HepG2 (cell line): ENCODE measurements at regions not wholly inside any gene's neighbourhood (a gene's known extent, or its start where the extent isn't known, plus 50 kb on each side); places are given as distances from the start of the nearest gene placed in this dataset.

Source experiments
- KLF12 ChIP-seq: sonication (generic); formaldehyde crosslinking; IDR thresholded peaks from 2 replicates; pipeline ENCODE4 v1.4.0; 2020; ENCODE audit warnings: missing genetic modification reagents, borderline replicate concordance
- ZNF253 ChIP-seq: sonication (generic); formaldehyde crosslinking; IDR thresholded peaks from 2 replicates; pipeline ENCODE4 v1.8.0; 2022; ENCODE audit warnings: mild to moderate bottlenecking, missing genetic modification reagents, borderline replicate concordance
- ZNF776 ChIP-seq: sonication (generic); formaldehyde crosslinking; IDR thresholded peaks from 2 replicates; pipeline ENCODE4 v1.4.0; 2020; ENCODE audit warnings: mild to moderate bottlenecking, missing genetic modification reagents
- ZNF839 ChIP-seq: sonication (generic); formaldehyde crosslinking; IDR thresholded peaks from 2 replicates; pipeline ENCODE4 v1.4.0; 2020; ENCODE audit warnings: missing genetic modification reagents, mild to moderate bottlenecking, borderline replicate concordance
- TF ChIP-seq, protein P1 (sequence below): sonication (generic); formaldehyde crosslinking; IDR thresholded peaks from 2 replicates; pipeline ENCODE4 v1.5.0; 2020; ENCODE audit warnings: mild to moderate bottlenecking, missing genetic modification reagents, borderline replicate concordance
- TF ChIP-seq, protein P2 (sequence below): IDR thresholded peaks from 2 replicates; pipeline ENCODE4 v1.6.1; 2012; ENCODE audit warnings: low read depth, low read length, improper control_type of control experiment
- TF ChIP-seq, protein P3 (sequence below): sonication (generic); formaldehyde crosslinking; conservative IDR thresholded peaks from 2 replicates; pipeline ENCODE4 v1.4.0; 2020; ENCODE audit warnings: missing genetic modification reagents
- TF ChIP-seq, protein P4 (sequence below): sonication (generic); formaldehyde crosslinking; conservative IDR thresholded peaks from 2 replicates; pipeline ENCODE4 v1.4.0; 2020; ENCODE audit warnings: missing genetic modification reagents
- TF ChIP-seq, protein P5 (sequence below): sonication (generic); formaldehyde crosslinking; IDR thresholded peaks from 2 replicates; pipeline ENCODE4 v1.5.0; 2020; ENCODE audit warnings: mild to moderate bottlenecking, missing genetic modification reagents

DNA sequence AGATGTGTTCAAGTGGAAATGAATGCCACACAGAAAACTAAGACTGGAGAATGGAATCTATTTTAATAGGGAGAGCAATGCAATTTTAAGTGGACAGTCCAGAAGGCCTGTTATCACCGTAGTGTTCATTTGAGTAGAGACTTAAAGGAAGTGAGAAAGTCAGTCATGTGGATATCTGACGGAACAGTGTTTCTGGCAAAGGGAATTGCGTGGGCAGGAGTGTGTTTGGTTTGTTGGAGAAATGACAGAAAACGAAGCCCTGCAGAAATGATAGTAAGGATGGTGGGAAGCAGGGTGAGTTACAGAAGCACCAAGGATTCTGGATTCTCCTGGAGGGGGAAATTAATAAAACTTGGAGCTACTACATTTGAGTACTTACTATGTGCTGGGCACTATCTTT, 776.6 kb downstream of the MED13L start (continued):
- TF ChIP-seq, protein P1, sequence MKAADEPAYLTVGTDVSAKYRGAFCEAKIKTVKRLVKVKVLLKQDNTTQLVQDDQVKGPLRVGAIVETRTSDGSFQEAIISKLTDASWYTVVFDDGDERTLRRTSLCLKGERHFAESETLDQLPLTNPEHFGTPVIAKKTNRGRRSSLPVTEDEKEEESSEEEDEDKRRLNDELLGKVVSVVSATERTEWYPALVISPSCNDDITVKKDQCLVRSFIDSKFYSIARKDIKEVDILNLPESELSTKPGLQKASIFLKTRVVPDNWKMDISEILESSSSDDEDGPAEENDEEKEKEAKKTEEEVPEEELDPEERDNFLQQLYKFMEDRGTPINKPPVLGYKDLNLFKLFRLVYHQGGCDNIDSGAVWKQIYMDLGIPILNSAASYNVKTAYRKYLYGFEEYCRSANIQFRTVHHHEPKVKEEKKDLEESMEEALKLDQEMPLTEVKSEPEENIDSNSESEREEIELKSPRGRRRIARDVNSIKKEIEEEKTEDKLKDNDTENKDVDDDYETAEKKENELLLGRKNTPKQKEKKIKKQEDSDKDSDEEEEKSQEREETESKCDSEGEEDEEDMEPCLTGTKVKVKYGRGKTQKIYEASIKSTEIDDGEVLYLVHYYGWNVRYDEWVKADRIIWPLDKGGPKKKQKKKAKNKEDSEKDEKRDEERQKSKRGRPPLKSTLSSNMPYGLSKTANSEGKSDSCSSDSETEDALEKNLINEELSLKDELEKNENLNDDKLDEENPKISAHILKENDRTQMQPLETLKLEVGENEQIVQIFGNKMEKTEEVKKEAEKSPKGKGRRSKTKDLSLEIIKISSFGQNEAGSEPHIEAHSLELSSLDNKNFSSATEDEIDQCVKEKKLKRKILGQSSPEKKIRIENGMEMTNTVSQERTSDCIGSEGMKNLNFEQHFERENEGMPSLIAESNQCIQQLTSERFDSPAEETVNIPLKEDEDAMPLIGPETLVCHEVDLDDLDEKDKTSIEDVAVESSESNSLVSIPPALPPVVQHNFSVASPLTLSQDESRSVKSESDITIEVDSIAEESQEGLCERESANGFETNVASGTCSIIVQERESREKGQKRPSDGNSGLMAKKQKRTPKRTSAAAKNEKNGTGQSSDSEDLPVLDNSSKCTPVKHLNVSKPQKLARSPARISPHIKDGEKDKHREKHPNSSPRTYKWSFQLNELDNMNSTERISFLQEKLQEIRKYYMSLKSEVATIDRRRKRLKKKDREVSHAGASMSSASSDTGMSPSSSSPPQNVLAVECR (CRISPR knock-in tag) = no peak
- TF ChIP-seq, protein P2, sequence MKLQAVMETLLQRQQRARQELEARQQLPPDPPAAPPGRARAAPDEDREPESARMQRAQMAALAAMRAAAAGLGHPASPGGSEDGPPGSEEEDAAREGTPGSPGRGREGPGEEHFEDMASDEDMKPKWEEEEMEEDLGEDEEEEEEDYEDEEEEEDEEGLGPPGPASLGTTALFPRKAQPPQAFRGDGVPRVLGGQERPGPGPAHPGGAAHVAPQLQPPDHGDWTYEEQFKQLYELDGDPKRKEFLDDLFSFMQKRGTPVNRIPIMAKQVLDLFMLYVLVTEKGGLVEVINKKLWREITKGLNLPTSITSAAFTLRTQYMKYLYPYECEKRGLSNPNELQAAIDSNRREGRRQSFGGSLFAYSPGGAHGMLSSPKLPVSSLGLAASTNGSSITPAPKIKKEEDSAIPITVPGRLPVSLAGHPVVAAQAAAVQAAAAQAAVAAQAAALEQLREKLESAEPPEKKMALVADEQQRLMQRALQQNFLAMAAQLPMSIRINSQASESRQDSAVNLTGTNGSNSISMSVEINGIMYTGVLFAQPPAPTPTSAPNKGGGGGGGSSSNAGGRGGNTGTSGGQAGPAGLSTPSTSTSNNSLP = no peak
- no peak for TF ChIP-seq KLF12
- TF ChIP-seq, protein P3, sequence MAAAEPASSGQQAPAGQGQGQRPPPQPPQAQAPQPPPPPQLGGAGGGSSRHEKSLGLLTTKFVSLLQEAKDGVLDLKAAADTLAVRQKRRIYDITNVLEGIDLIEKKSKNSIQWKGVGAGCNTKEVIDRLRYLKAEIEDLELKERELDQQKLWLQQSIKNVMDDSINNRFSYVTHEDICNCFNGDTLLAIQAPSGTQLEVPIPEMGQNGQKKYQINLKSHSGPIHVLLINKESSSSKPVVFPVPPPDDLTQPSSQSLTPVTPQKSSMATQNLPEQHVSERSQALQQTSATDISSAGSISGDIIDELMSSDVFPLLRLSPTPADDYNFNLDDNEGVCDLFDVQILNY (CRISPR knock-in tag) = no peak
- TF ChIP-seq, protein P4, sequence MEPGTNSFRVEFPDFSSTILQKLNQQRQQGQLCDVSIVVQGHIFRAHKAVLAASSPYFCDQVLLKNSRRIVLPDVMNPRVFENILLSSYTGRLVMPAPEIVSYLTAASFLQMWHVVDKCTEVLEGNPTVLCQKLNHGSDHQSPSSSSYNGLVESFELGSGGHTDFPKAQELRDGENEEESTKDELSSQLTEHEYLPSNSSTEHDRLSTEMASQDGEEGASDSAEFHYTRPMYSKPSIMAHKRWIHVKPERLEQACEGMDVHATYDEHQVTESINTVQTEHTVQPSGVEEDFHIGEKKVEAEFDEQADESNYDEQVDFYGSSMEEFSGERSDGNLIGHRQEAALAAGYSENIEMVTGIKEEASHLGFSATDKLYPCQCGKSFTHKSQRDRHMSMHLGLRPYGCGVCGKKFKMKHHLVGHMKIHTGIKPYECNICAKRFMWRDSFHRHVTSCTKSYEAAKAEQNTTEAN (CRISPR knock-in tag) = no peak
- TF ChIP-seq ZNF776 (CRISPR knock-in tag) = no peak
- no peak for TF ChIP-seq ZNF839 (CRISPR knock-in tag)
- TF ChIP-seq, protein P5, sequence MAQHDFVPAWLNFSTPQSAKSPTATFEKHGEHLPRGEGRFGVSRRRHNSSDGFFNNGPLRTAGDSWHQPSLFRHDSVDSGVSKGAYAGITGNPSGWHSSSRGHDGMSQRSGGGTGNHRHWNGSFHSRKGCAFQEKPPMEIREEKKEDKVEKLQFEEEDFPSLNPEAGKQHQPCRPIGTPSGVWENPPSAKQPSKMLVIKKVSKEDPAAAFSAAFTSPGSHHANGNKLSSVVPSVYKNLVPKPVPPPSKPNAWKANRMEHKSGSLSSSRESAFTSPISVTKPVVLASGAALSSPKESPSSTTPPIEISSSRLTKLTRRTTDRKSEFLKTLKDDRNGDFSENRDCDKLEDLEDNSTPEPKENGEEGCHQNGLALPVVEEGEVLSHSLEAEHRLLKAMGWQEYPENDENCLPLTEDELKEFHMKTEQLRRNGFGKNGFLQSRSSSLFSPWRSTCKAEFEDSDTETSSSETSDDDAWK (CRISPR knock-in tag) = no peak
- no peak for TF ChIP-seq ZNF253
